ENCODE measurements at regions not wholly inside any gene's neighbourhood (a gene's known extent, or its start where the extent isn't known, plus 50 kb on each side); places are given as distances from the start of the nearest gene placed in this dataset.

DNA sequence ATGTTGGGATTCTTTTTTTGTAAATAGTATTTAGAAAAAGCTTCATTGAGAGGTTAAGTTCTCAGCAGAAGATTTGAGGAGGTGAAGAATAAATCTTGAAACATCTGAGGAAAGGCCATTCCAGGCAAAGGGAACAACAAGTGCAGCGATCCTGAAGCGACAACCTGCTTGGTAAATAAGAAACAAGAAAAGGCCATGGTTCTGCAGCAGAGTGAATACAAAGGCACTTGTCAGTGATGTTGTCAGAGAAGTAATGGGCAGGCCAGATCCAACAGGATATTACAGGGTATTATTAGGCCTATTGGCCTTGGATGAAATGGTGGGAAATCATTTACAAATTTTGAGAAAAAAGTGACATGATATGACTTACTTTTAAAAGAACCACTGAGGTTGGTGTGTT, 960.0 kb downstream of the PLA2G4A start:
- TF ChIP-seq, protein P1, sequence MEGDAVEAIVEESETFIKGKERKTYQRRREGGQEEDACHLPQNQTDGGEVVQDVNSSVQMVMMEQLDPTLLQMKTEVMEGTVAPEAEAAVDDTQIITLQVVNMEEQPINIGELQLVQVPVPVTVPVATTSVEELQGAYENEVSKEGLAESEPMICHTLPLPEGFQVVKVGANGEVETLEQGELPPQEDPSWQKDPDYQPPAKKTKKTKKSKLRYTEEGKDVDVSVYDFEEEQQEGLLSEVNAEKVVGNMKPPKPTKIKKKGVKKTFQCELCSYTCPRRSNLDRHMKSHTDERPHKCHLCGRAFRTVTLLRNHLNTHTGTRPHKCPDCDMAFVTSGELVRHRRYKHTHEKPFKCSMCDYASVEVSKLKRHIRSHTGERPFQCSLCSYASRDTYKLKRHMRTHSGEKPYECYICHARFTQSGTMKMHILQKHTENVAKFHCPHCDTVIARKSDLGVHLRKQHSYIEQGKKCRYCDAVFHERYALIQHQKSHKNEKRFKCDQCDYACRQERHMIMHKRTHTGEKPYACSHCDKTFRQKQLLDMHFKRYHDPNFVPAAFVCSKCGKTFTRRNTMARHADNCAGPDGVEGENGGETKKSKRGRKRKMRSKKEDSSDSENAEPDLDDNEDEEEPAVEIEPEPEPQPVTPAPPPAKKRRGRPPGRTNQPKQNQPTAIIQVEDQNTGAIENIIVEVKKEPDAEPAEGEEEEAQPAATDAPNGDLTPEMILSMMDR (IDR thresholded peaks at IDR 0.05): no peak
- no peak for TF ChIP-seq ZFX (IDR thresholded peaks at IDR 0.05; ENCODE audit: borderline replicate concordance)

All from 22Rv1 (cell line).